ENCODE measurements at regions not wholly inside any gene's neighbourhood (a gene's known extent, or its start where the extent isn't known, plus 50 kb on each side); places are given as distances from the start of the nearest gene placed in this dataset.

GRCh38 chr4:79551555-79551954, 143.5 kb upstream of the GK2 start:
- TF ChIP-seq CTCF (IDR thresholded peaks at IDR 0.05; ENCODE audit: poor library complexity): no peak
- TF ChIP-seq EZH2 (IDR thresholded peaks at IDR 0.05; ENCODE audit: borderline replicate concordance): no peak
- no peak for TF ChIP-seq EZH2phosphoT487 (IDR thresholded peaks at IDR 0.05; ENCODE audit: low read depth, severe bottlenecking, unreplicated experiment)

All from hepatocyte (in vitro differentiated cells).